Small intestine (tissue), 7 donors: ENCODE measurements at regions not wholly inside any gene's neighbourhood (a gene's known extent, or its start where the extent isn't known, plus 50 kb on each side); places are given as distances from the start of the nearest gene placed in this dataset.
A peak's percentile ranks its signal among the peaks of the same experiment; 100 is the strongest.

Experiments used
- DNase-seq, 2 donors: peaks; one replicate each; pipeline versions ENCODE4 v3.0.0 to v3.0.0-alpha.2; 2013
- FAIRE-seq: peaks from 2 replicates; lab custom pipeline; 2012; peaks lifted over from hg19 to GRCh38; lab: Jason Lieb, UNC
- H3K27ac ChIP-seq, 3 donors: one replicate each; pipeline ENCODE4 v1.5.1; 2013; ENCODE audit warnings: low read length in 2 of 3, mild to moderate bottlenecking in 2 of 3, control low read depth in 1 of 3, inconsistent platforms in 1 of 3, low read depth in 1 of 3, moderate library complexity in 1 of 3
- H3K27me3 ChIP-seq, 3 donors: one replicate each; pipeline ENCODE4 v1.6.1; 2013; ENCODE audit warnings: low read length in 3 of 3, inconsistent platforms in 1 of 3; ENCODE audit not compliant: control insufficient read depth in 3 of 3, insufficient read depth in 3 of 3
- H3K36me3 ChIP-seq, 3 donors: one replicate each; pipeline ENCODE4 v1.6.1; 2013; ENCODE audit warnings: low read length in 3 of 3, inconsistent platforms in 1 of 3, low read depth in 1 of 3, mild to moderate bottlenecking in 1 of 3, moderate library complexity in 1 of 3; ENCODE audit not compliant: control insufficient read depth in 3 of 3, insufficient read depth in 2 of 3
- H3K4me1 ChIP-seq, 3 donors: one replicate each; pipeline ENCODE4 v1.6.1; 2013; ENCODE audit warnings: low read length in 2 of 3, inconsistent platforms in 1 of 3, low read depth in 1 of 3, mild to moderate bottlenecking in 1 of 3, moderate library complexity in 1 of 3; ENCODE audit not compliant: control insufficient read depth in 3 of 3, insufficient read depth in 2 of 3
- H3K4me3 ChIP-seq, 3 donors: one replicate each; pipeline ENCODE4 v1.5.1; 2013; ENCODE audit warnings: low read length in 3 of 3, control low read depth in 1 of 3, inconsistent platforms in 1 of 3, low read depth in 1 of 3, mild to moderate bottlenecking in 1 of 3, moderate library complexity in 1 of 3
- H3K9me3 ChIP-seq, 2 donors: one replicate each; pipeline ENCODE4 v1.6.1; 2013; ENCODE audit warnings: low read depth in 1 of 2, low read length in 1 of 2; ENCODE audit not compliant: control insufficient read depth in 2 of 2, insufficient read depth in 1 of 2
- WGBS, 3 donors: extraction: QIAGEN DNeasy Blood & Tissue Kit; methylation state at CpG; one replicate each; pipeline ENCODE4 v1.1.7; 2013; 5-methylcytosine and 5-hydroxymethylcytosine counted together
- donor health status: healthy with polysubstance abuse.
- donor health status: control.
- donor health status: control.
- donor health status: Bipolar disorder and iron deficiency.
- donor health status: healthy.

DNA sequence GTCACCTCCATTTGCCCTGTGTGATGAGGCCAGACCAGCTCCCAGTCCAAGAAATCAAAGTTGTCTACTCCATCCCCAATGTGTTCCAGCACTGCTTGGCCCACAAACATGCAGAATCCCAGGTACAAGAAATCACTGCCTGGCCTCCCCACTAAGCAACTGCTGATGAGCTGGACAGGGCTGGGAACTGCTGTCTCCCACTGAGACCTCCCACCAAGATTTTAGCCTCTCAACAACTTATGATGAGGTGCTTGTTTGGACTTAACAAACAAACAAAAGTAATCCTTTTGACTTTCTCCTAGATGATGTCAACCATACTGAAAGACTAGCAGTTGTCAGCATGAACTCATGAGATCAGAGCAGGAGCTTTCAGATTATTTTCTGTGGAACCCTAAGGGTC is 260.1 kb upstream of the UBE2E2 start:
- H3K27ac ChIP-seq: no peak overlapping the region
- no peaks in the 10 kb centered on the region for H3K4me1 ChIP-seq
- no peak for DNase-seq
- H3K9me3 ChIP-seq: no peaks in the 10 kb centered on the region
- H3K27me3 ChIP-seq: no peaks in the 10 kb centered on the region
- no peaks in the 10 kb centered on the region for H3K36me3 ChIP-seq
- no peak for FAIRE-seq
- H3K4me3 ChIP-seq: no peak overlapping the region

DNA sequence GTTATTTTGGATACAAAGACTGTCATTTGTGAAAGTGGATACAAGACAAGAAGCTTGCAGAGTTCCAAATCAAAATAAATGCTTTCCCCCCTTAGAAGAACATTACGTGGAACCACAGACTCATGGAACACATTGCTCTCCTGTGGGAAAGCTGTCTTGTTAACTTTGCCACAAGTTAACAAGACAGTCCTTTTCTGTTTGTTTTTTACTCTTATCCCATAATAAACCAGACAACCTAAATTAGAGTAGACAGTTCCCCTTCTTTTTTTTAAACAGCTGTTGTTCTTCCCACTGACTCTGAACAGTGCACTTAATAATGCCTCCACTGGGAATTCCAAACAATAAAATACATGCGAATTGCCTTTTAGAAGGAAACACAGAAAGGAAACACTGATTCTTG is 255.3 kb upstream of the UBE2E2 start:
- DNase-seq: no peak
- 72 to 80% (median 77%) methylated on average over 2 of the region's 2 CpGs for WGBS, 3 donors
- no peak for FAIRE-seq
- H3K27ac ChIP-seq: no peak overlapping the region
- H3K36me3 ChIP-seq: no peaks in the 10 kb centered on the region
- H3K4me3 ChIP-seq: no peak overlapping the region
- H3K27me3 ChIP-seq: no peaks in the 10 kb centered on the region
- no peaks in the 10 kb centered on the region for H3K4me1 ChIP-seq
- no peaks in the 10 kb centered on the region for H3K9me3 ChIP-seq

DNA sequence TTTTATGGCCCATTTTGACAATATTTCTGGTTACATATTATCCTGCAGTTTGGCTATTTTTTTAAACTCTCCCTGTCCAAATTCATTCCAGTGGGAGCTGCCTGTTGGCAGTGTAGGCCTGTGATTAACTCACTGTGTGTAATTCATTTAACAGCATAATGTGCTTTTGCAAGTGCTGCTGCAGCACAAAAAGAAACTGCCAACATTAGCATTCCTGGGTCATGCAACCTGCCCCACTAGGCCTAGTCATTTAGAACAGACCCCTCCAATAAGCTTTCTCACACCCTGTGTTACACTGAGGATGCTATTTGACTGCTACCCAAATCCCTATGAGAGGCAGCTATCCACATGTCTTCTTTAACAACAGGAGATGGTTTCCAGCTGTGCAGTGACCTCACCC is 251.2 kb upstream of the UBE2E2 start:
- Histone ChIP-seq H3K4me1 (no peaks in the 10 kb centered on the region), H3K4me3 (no peak overlapping the region), H3K36me3 (no peaks in the 10 kb centered on the region), H3K27ac (no peak overlapping the region), H3K9me3 (no peaks in the 10 kb centered on the region), H3K27me3 (no peaks in the 10 kb centered on the region)
- no peak for DNase-seq
- no peak for FAIRE-seq

DNA sequence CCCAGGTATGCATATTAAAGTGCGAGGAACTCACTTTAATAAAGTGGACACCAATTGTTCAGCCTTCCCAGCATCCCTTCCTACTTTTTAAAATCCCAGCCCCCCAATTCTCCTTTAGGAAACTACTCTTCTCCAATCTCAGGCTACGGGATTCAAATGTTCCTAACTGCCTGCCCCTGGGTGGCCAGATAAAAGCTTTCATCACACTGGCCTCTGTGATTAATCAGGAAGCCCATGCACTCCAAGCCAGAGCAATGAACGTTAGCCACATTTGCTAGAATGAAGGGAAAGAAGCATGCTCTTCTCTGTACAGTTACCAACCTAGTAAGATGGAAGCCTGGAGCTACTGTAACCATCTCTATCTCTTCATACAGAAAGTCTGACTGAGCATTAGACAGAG is 250.3 kb upstream of the UBE2E2 start:
- Histone ChIP-seq H3K36me3 (no peaks in the 10 kb centered on the region), H3K4me1 (no peaks in the 10 kb centered on the region), H3K27me3 (no peaks in the 10 kb centered on the region), H3K27ac (no peak overlapping the region), H3K4me3 (no peak overlapping the region), H3K9me3 (no peaks in the 10 kb centered on the region)
- WGBS, 3 donors: 71 to 80% (median 75%) methylated on average over 3 of the region's 3 CpGs
- FAIRE-seq (no peak), DNase-seq (no peak)

DNA sequence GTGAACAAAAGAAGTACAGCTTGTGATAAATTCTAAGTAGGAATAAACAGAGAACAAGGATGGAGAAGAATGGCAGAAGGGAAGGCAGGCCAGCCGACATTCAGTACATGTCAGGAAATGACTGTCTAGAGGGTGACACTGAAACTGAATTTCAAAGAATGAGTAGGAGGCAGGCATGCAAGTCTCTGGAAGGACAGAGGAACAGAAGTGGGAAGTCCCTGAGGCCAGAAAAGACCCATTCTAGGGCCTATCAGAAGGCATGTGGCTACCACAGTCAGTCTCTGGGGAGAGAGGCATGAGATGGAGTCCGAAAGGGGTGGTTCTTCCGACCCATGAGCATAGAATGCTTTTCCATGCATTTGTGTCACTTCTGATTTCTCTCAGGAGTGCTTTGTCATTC is 243.5 kb upstream of the UBE2E2 start:
- no peak for FAIRE-seq
- 38 to 60% (median 54%) methylated on average over 3 of the region's 3 CpGs for WGBS, 3 donors
- H3K36me3 ChIP-seq: no peaks in the 10 kb centered on the region
- no peak overlapping the region for H3K4me3 ChIP-seq
- H3K9me3 ChIP-seq: no peaks in the 10 kb centered on the region
- H3K27ac ChIP-seq: no peak overlapping the region
- H3K27me3 ChIP-seq: peaks cover 0 to 3% (median 0%) of the 10 kb centered on the region in 3 donors
- DNase-seq: no peak
- H3K4me1 ChIP-seq: no peaks in the 10 kb centered on the region

DNA sequence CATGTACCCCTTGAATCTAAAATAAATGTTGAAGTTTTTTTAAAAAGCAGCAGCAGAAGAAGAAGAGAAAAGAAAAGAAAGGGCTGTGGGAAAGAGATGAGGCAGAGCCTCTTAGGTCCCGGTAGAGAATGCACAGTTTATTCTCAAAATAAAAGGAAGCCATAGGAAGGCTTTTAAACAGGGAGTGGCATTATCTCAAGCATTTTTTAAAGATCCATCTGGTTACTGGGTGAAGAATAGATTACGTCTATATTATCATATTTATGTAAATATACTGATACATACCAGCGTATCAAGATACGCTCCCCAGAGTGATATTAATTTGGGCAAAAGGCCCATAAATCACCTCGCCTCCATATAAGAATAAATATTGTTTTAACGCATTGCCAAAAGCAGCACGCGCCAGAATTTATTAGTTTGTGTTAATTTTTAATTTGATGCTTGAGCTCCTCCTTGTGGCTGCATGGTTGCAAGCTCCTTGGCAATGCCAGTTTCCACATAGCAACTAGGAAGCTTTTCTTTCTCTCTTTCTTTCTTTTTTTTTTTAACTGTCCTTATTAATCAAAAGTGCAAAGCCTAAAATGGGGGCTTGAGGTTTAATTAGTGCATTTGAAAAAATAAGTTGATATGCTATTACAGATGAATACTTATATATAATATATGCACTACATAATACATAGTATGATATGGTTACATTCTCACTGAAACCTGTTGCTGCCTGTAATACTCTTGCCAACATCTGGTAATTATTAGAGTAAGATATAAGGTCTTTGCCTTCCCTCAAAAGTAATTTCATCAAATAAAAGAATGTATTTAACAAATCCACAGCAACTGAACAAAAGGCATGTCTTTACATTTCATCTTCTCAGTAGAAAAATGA is 242.8 kb upstream of the UBE2E2 start:
- Histone ChIP-seq H3K27ac (no peak overlapping the region), H3K4me1 (no peaks in the 10 kb centered on the region), H3K27me3 (peaks cover 0 to 3% (median 0%) of the 10 kb centered on the region in 3 donors), H3K9me3 (no peaks in the 10 kb centered on the region), H3K36me3 (no peaks in the 10 kb centered on the region), H3K4me3 (no peak overlapping the region)
- FAIRE-seq (no peak), DNase-seq (peak; percentile 44 to 63)
- 0 to 16% (median 16%) methylated on average over 8 of the region's 8 CpGs for WGBS, 3 donors

DNA sequence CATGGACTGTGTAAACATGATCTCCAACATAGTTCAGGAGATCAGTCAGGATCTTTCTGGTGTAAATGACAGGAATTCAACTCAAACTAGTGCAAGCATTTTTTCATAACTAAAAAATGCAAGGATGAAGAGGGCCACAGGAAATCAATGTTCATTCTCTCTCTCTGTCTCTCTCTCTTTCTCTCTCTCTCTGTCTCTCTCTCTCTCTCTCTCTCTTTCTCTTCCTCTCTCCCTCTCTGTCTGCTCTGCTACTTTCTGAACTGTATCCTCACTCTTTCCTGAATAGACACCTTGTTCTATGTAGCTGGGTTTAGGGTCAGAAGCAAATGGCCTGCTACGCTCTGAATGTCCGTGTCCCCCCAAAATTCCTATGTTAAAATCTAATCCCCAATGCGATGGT is 240.9 kb upstream of the UBE2E2 start:
- Histone ChIP-seq H3K27ac (no peak overlapping the region), H3K27me3 (peaks cover 0 to 3% (median 0%) of the 10 kb centered on the region in 3 donors), H3K4me1 (no peaks in the 10 kb centered on the region), H3K36me3 (no peaks in the 10 kb centered on the region), H3K9me3 (no peaks in the 10 kb centered on the region), H3K4me3 (no peak overlapping the region)
- WGBS, 3 donors: 83 to 90% (median 83%) methylated on average over 3 of the region's 3 CpGs
- DNase-seq (no peak), FAIRE-seq (no peak)

DNA sequence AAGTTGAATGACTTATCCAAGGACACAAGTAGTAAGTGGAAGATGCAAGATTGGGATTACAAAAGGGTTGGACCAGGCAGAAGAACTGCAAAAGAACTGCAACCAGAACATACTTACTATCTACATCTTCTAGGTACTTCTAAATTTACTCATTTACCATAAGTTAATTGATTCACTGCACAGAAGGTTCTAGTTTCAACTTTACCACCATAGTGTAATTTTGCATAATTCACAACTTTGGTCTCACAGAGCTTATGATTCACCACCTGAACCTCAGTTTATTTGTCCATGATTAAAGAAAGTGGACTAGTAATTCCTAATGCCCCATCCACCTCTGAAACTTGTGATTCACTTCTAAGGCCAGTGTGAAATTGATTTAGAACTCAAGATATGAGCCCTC is 236.8 kb upstream of the UBE2E2 start:
- no peaks in the 10 kb centered on the region for H3K36me3 ChIP-seq
- H3K4me3 ChIP-seq: no peak overlapping the region
- H3K9me3 ChIP-seq: no peaks in the 10 kb centered on the region
- DNase-seq (no peak), FAIRE-seq (no peak)
- H3K4me1 ChIP-seq: no peaks in the 10 kb centered on the region
- no peak overlapping the region for H3K27ac ChIP-seq
- peaks cover 0 to 4% (median 0%) of the 10 kb centered on the region in 3 donors for H3K27me3 ChIP-seq

DNA sequence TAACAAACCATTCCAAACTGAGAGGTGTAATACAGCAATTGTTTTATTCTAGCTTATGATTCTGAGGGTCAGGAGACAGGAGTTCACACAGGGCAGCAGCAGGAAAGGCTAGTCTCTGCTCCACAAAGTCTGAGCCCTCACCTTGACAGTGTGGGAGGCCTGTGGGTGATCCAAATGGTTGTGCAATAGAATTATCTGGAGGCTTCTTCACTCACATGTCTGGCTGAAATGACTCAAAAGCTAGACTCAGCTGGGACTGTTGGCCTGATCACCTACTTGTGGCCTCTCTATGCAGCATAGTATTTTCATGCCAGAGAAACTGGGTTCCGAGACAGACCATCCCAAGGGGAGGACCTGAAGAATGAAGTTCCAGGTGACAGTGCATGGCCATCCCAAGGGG is 233.9 kb upstream of the UBE2E2 start:
- Histone ChIP-seq H3K27me3 (peaks cover 0 to 2% (median 0%) of the 10 kb centered on the region in 3 donors), H3K4me3 (no peak overlapping the region), H3K27ac (no peak overlapping the region), H3K36me3 (no peaks in the 10 kb centered on the region), H3K9me3 (no peaks in the 10 kb centered on the region), H3K4me1 (no peaks in the 10 kb centered on the region)
- DNase-seq: no peak
- FAIRE-seq: no peak
- 75 to 89% (median 85%) methylated on average over 1 of the region's 1 CpG for WGBS, 3 donors
